ENCODE measurements at regions not wholly inside any gene's neighbourhood (a gene's known extent, or its start where the extent isn't known, plus 50 kb on each side); places are given as distances from the start of the nearest gene placed in this dataset.
"Not testable (repeated sequence)": the region's sequence is repeated elsewhere in the genome, so short reads cannot be mapped to it uniquely, and the experiment has no call there.

- Histone ChIP-seq H3K9ac (no peak overlapping the region), H2AFZ (no peak overlapping the region), H3K27me3 (ENCODE audit: control insufficient read depth, insufficient read depth, low read length) (no peaks in the 10 kb centered on the region), H3K36me3 (ENCODE audit: control insufficient read depth, insufficient read depth, low read length) (no peaks in the 10 kb centered on the region), H3K4me2 (ENCODE audit: low read length) (no peak overlapping the region), H3K27ac (no peak overlapping the region), H3K9me3 (ENCODE audit: control insufficient read depth, low read length) (no peaks in the 10 kb centered on the region), H3K79me2 (no peaks in the 10 kb centered on the region), H3K4me1 (no peaks in the 10 kb centered on the region), H3K4me3 (ENCODE audit: low read depth, low read length) (no peak overlapping the region)
- no peak for TF ChIP-seq CTCF (IDR thresholded peaks at IDR 0.05)
These were observed 615.4 kb downstream of the C12orf50 start for GRCh38 chr12:87413784-87414183.

GRCh38 chr12:87406926-87407325, 622.3 kb downstream of the C12orf50 start:
- Histone ChIP-seq H3K4me3 (ENCODE audit: low read depth, low read length) (no peak overlapping the region), H3K4me2 (ENCODE audit: low read length) (no peak overlapping the region), H3K9me3 (ENCODE audit: control insufficient read depth, low read length) (no peaks in the 10 kb centered on the region), H2AFZ (no peak overlapping the region), H3K4me1 (no peaks in the 10 kb centered on the region), H3K27me3 (ENCODE audit: control insufficient read depth, insufficient read depth, low read length) (no peaks in the 10 kb centered on the region), H3K79me2 (no peaks in the 10 kb centered on the region), H3K9ac (no peak overlapping the region), H3K27ac (no peak overlapping the region), H3K36me3 (ENCODE audit: control insufficient read depth, insufficient read depth, low read length) (no peaks in the 10 kb centered on the region)
- TF ChIP-seq CTCF (IDR thresholded peaks at IDR 0.05), result no peak

GRCh38 chr12:87405918-87406317, 623.3 kb downstream of the C12orf50 start:
- Histone ChIP-seq H3K36me3 (ENCODE audit: control insufficient read depth, insufficient read depth, low read length) (no peaks in the 10 kb centered on the region), H3K4me2 (ENCODE audit: low read length) (no peak overlapping the region), H3K9ac (no peak overlapping the region), H3K27me3 (ENCODE audit: control insufficient read depth, insufficient read depth, low read length) (no peaks in the 10 kb centered on the region), H3K4me3 (ENCODE audit: low read depth, low read length) (no peak overlapping the region), H3K79me2 (no peaks in the 10 kb centered on the region), H2AFZ (no peak overlapping the region), H3K9me3 (ENCODE audit: control insufficient read depth, low read length) (no peaks in the 10 kb centered on the region), H3K4me1 (no peaks in the 10 kb centered on the region), H3K27ac (no peak overlapping the region)
- no peak for TF ChIP-seq CTCF (IDR thresholded peaks at IDR 0.05)

GRCh38 chr12:87394168-87394567, 635.0 kb downstream of the C12orf50 start:
- H2AFZ ChIP-seq; H3K4me3 ChIP-seq (ENCODE audit: low read depth, low read length); H3K79me2 ChIP-seq; H3K4me1 ChIP-seq; H3K27ac ChIP-seq; H3K4me2 ChIP-seq (ENCODE audit: low read length); H3K9ac ChIP-seq; H3K36me3 ChIP-seq (ENCODE audit: control insufficient read depth, insufficient read depth, low read length); H3K27me3 ChIP-seq (ENCODE audit: control insufficient read depth, insufficient read depth, low read length); H3K9me3 ChIP-seq (ENCODE audit: control insufficient read depth, low read length): not testable (repeated sequence)

- no peaks in the 10 kb centered on the region for H3K9me3 ChIP-seq (ENCODE audit: control insufficient read depth, low read length)
- H3K4me1 ChIP-seq, result no peaks in the 10 kb centered on the region
- no peaks in the 10 kb centered on the region for H3K36me3 ChIP-seq (ENCODE audit: control insufficient read depth, insufficient read depth, low read length)
- no peaks in the 10 kb centered on the region for H3K79me2 ChIP-seq
- H3K4me2 ChIP-seq (ENCODE audit: low read length), result no peak overlapping the region
- no peaks in the 10 kb centered on the region for H3K27me3 ChIP-seq (ENCODE audit: control insufficient read depth, insufficient read depth, low read length)
- H3K9ac ChIP-seq, result no peak overlapping the region
- no peak overlapping the region for H3K4me3 ChIP-seq (ENCODE audit: low read depth, low read length)
- no peak overlapping the region for H3K27ac ChIP-seq
- H2AFZ ChIP-seq, result no peak overlapping the region
- no peak for TF ChIP-seq CTCF (IDR thresholded peaks at IDR 0.05)
These were observed 640.8 kb downstream of the C12orf50 start for GRCh38 chr12:87388376-87388775.

Measured in parathyroid adenoma (tissue), 2 donors.